HEK293T (cell line): ENCODE measurements at regions not wholly inside any gene's neighbourhood (a gene's known extent, or its start where the extent isn't known, plus 50 kb on each side); places are given as distances from the start of the nearest gene placed in this dataset.

Experiments
- CTCF ChIA-PET: fragments of 350-600 bp; formaldehyde crosslinking; extraction: SDS; loops from one replicate; lab custom pipeline; 2021; ENCODE audit warnings: antibody characterized with exemption, inconsistent platforms; lab: Yijun Ruan, JAX
- POLR2A ChIA-PET: fragments of 350-600 bp; formaldehyde crosslinking; extraction: SDS; loops from one replicate; lab custom pipeline; 2020; ENCODE audit warnings: antibody characterized with exemption, inconsistent platforms; lab: Yijun Ruan, JAX
- DNase-seq: peaks from one replicate; pipeline ENCODE4 v3.0.0; 2012; ENCODE audit warnings: mixed read lengths; ENCODE audit errors: extremely low spot score
- ARNT ChIP-seq: fragments of 450-650 bp; IDR thresholded peaks from 2 replicates; pipeline ENCODE4 v1.6.1; 2017; ENCODE audit warnings: mild to moderate bottlenecking
- BHLHE40 ChIP-seq: fragments of 450-650 bp; IDR thresholded peaks from 2 replicates; pipeline ENCODE4 v1.6.1; 2016; ENCODE audit warnings: mild to moderate bottlenecking, moderate library complexity, borderline replicate concordance
- CTBP1 ChIP-seq: fragments of 450-650 bp; IDR thresholded peaks from 2 replicates; pipeline ENCODE4 v1.6.1; 2016; ENCODE audit warnings: borderline replicate concordance
- ELF4 ChIP-seq: fragments of 450-650 bp; IDR thresholded peaks from 2 replicates; pipeline ENCODE4 v1.6.1; 2017; ENCODE audit warnings: antibody characterized with exemption
- FOXA1 ChIP-seq: fragments of 450-650 bp; IDR thresholded peaks from 2 replicates; pipeline ENCODE4 v1.6.1; 2016; ENCODE audit warnings: mild to moderate bottlenecking
- FOXK2 ChIP-seq: fragments of 450-650 bp; IDR thresholded peaks from 2 replicates; pipeline ENCODE4 v1.6.1; 2016; ENCODE audit warnings: mild to moderate bottlenecking
- FOXM1 ChIP-seq: fragments of 450-650 bp; IDR thresholded peaks from 2 replicates; pipeline ENCODE4 v1.6.1; 2017; ENCODE audit warnings: mild to moderate bottlenecking, borderline replicate concordance
- HDGF ChIP-seq: fragments of 450-650 bp; IDR thresholded peaks from 2 replicates; pipeline ENCODE4 v1.6.1; 2017; ENCODE audit warnings: antibody characterized with exemption, borderline replicate concordance
- L3MBTL2 ChIP-seq: fragments of 450-650 bp; conservative IDR thresholded peaks from 2 replicates; pipeline ENCODE4 v1.6.1; 2016; ENCODE audit warnings: mild to moderate bottlenecking
- LEF1 ChIP-seq: fragments of 450-650 bp; IDR thresholded peaks from 2 replicates; pipeline ENCODE4 v1.6.1; 2017; ENCODE audit warnings: mild to moderate bottlenecking, borderline replicate concordance
- NFRKB ChIP-seq: fragments of 450-650 bp; IDR thresholded peaks from 2 replicates; pipeline ENCODE4 v1.6.1; 2016; ENCODE audit warnings: mild to moderate bottlenecking, moderate library complexity
- PKNOX1 ChIP-seq: fragments of 450-650 bp; IDR thresholded peaks from 2 replicates; pipeline ENCODE4 v1.6.1; 2016
- SP1 ChIP-seq: fragments of 450-650 bp; IDR thresholded peaks from 2 replicates; pipeline ENCODE4 v1.6.1; 2017
- SUZ12 ChIP-seq: fragments of 450-650 bp; IDR thresholded peaks from 2 replicates; pipeline ENCODE4 v1.6.1; 2016; ENCODE audit warnings: mild to moderate bottlenecking
- TARDBP ChIP-seq: fragments of 450-650 bp; IDR thresholded peaks from 2 replicates; pipeline ENCODE4 v1.6.1; 2016
- ZNF384 ChIP-seq: fragments of 450-650 bp; IDR thresholded peaks from 2 replicates; pipeline ENCODE4 v1.6.1; 2016

GRCh38 chr6:155646443-155646842 lies 190.8 kb upstream of the NOX3 start:
- CTCF ChIA-PET: interaction anchor here (0.6 to 0.7 kb wide), 2 partner anchors 20 to 258 kb away, joined by 3 to 6 read pairs; no protein-coding TSS in a partner anchor
- peak; percentile 59 for DNase-seq
- TF ChIP-seq HDGF: no peak
- TF ChIP-seq BHLHE40: no peak
- 0 out of 2 replicates have a peak, but pooled peaks have one; percentile 5 for TF ChIP-seq L3MBTL2
- no peak for TF ChIP-seq SP1
- TF ChIP-seq NFRKB: no peak
- TF ChIP-seq ELF4: no peak
- POLR2A ChIA-PET: no interaction called here

- CTCF ChIA-PET: no interaction called here
- DNase-seq: no peak
- POLR2A ChIA-PET: no interaction called here
- no peak for TF ChIP-seq ARNT
- no peak for TF ChIP-seq L3MBTL2
- TF ChIP-seq ELF4: no peak
- TF ChIP-seq FOXA1: no peak
- TF ChIP-seq LEF1: no peak
- no peak for TF ChIP-seq PKNOX1
- TF ChIP-seq SUZ12: no peak
- no peak for TF ChIP-seq FOXK2
- no peak for TF ChIP-seq FOXM1
- no peak for TF ChIP-seq TARDBP
- no peak for TF ChIP-seq BHLHE40
- TF ChIP-seq HDGF: no peak
- TF ChIP-seq SP1: no peak
- no peak for TF ChIP-seq ZNF384
- no peak for TF ChIP-seq NFRKB
- TF ChIP-seq CTBP1: no peak
Observed at GRCh38 chr6:155645325-155645724, 189.7 kb upstream of the NOX3 start.

- ChIA-PET CTCF (no interaction called here), POLR2A (no interaction called here)
- no peak for DNase-seq
- TF ChIP-seq FOXK2: no peak
- no peak for TF ChIP-seq CTBP1
- TF ChIP-seq FOXA1: no peak
- TF ChIP-seq FOXM1: no peak
- no peak for TF ChIP-seq TARDBP
- no peak for TF ChIP-seq PKNOX1
- no peak for TF ChIP-seq SUZ12
- no peak for TF ChIP-seq BHLHE40
Observed at GRCh38 chr6:155641603-155642002, 186.0 kb upstream of the NOX3 start.

- CTCF ChIA-PET: no interaction called here
Observed at GRCh38 chr6:155638200-155638599, 182.6 kb upstream of the NOX3 start.

GRCh38 chr6:155635416-155635815 lies 179.8 kb upstream of the NOX3 start:
- DNase-seq: no peak

More at GRCh38 chr6:155638200-155638599, 182.6 kb upstream of the NOX3 start:
- POLR2A ChIA-PET: no interaction called here
- no peak for TF ChIP-seq SUZ12
- no peak for DNase-seq

GRCh38 chr6:155630085-155630484 lies 174.4 kb upstream of the NOX3 start:
- POLR2A ChIA-PET: no interaction called here
- CTCF ChIA-PET: no interaction called here
- no peak for DNase-seq
- TF ChIP-seq PKNOX1 (no peak), ELF4 (no peak), FOXA1 (no peak), SP1 (no peak), LEF1 (no peak), FOXM1 (no peak), SUZ12 (no peak), ZNF384 (no peak), NFRKB (no peak), TARDBP (no peak), HDGF (no peak), FOXK2 (no peak), CTBP1 (no peak)

More at GRCh38 chr6:155635416-155635815, 179.8 kb upstream of the NOX3 start:
- ChIA-PET POLR2A (no interaction called here), CTCF (no interaction called here)
- TF ChIP-seq PKNOX1: no peak
- no peak for TF ChIP-seq CTBP1
- TF ChIP-seq ZNF384: no peak
- no peak for TF ChIP-seq HDGF
- no peak for TF ChIP-seq TARDBP
- TF ChIP-seq SUZ12: no peak
- no peak for TF ChIP-seq FOXA1
- no peak for TF ChIP-seq ARNT
- no peak for TF ChIP-seq LEF1
- TF ChIP-seq ELF4: no peak
- TF ChIP-seq FOXM1: no peak
- TF ChIP-seq L3MBTL2: no peak
- TF ChIP-seq SP1: no peak

- no peak for TF ChIP-seq TARDBP
- no peak for TF ChIP-seq LEF1
- no peak for TF ChIP-seq ELF4
- 0 out of 2 replicates have a peak, but pooled peaks have one; percentile 13 for TF ChIP-seq CTBP1
- ChIA-PET CTCF (no interaction called here), POLR2A (no interaction called here)
- no peak for DNase-seq
Observed at GRCh38 chr6:155629652-155630051, 174.0 kb upstream of the NOX3 start.
